MCF 10A (cell line): ENCODE measurements at regions not wholly inside any gene's neighbourhood (a gene's known extent, or its start where the extent isn't known, plus 50 kb on each side); places are given as distances from the start of the nearest gene placed in this dataset.
A peak's percentile ranks its signal among the peaks of the same experiment; 100 is the strongest.
"Not testable (repeated sequence)": the region's sequence is repeated elsewhere in the genome, so short reads cannot be mapped to it uniquely, and the experiment has no call there.

Experiments
- BruUV-seq: library from RNA; stranded (reverse); fragments of 400-500 nt; replicated peaks from 2 replicates; lab custom pipeline; 2021; lab: Mats Ljungman, UMichigan
- CTCF ChIA-PET: fragments of 300-600 bp; sonication (Branson Sonifier 250); formaldehyde crosslinking; extraction: SDS; loops from one replicate; lab custom pipeline; 2021; ENCODE audit warnings: antibody characterized with exemption, inconsistent platforms; lab: Yijun Ruan, JAX
- POLR2A ChIA-PET: fragments of 300-600, 350-650 bp; sonication (Branson Sonifier 250); formaldehyde crosslinking; extraction: SDS; loops from one replicate; lab custom pipeline; 2020; ENCODE audit warnings: antibody characterized with exemption, inconsistent platforms; lab: Yijun Ruan, JAX
- DNase-seq: peaks from one replicate; pipeline ENCODE4 v3.0.0-alpha.2; 2018; ENCODE audit not compliant: unreplicated experiment
- H3K27ac Mint-ChIP-seq: one replicate; pipeline ENCODE4 v1.8.0; 2022; ENCODE audit warnings: mild to moderate bottlenecking, low read depth, mixed read lengths; ENCODE audit not compliant: unreplicated experiment
- H3K27me3 Mint-ChIP-seq: one replicate; pipeline ENCODE4 v1.8.0; 2022; ENCODE audit warnings: mixed read lengths; ENCODE audit not compliant: insufficient read depth, unreplicated experiment
- H3K36me3 Mint-ChIP-seq: one replicate; pipeline ENCODE4 v1.8.0; 2022; ENCODE audit warnings: mild to moderate bottlenecking, moderate library complexity, mixed read lengths; ENCODE audit not compliant: insufficient read depth, unreplicated experiment
- H3K4me1 Mint-ChIP-seq: one replicate; pipeline ENCODE4 v1.8.0; 2022; ENCODE audit warnings: mixed read lengths; ENCODE audit not compliant: insufficient read depth, unreplicated experiment
- H3K4me3 Mint-ChIP-seq: one replicate; pipeline ENCODE4 v1.8.0; 2022; ENCODE audit warnings: mild to moderate bottlenecking, moderate library complexity, mixed read lengths; ENCODE audit not compliant: unreplicated experiment
- H3K9me3 Mint-ChIP-seq: one replicate; pipeline ENCODE4 v1.8.0; 2022; ENCODE audit warnings: mixed read lengths; ENCODE audit not compliant: unreplicated experiment
- intact Hi-C: fragments of 100-400 bp; cut with micrococcal nuclease; formaldehyde crosslinking; loops from 2 replicates; pipeline ENCODE4 v1.14.1; 2022
- TF ChIP-seq, protein P1 (sequence below): fragments of 200-600 bp; IDR thresholded peaks from one replicate; pipeline ENCODE4 v1.8.0; 2022; ENCODE audit warnings: antibody characterized with exemption, mild to moderate bottlenecking; ENCODE audit not compliant: unreplicated experiment

DNA sequence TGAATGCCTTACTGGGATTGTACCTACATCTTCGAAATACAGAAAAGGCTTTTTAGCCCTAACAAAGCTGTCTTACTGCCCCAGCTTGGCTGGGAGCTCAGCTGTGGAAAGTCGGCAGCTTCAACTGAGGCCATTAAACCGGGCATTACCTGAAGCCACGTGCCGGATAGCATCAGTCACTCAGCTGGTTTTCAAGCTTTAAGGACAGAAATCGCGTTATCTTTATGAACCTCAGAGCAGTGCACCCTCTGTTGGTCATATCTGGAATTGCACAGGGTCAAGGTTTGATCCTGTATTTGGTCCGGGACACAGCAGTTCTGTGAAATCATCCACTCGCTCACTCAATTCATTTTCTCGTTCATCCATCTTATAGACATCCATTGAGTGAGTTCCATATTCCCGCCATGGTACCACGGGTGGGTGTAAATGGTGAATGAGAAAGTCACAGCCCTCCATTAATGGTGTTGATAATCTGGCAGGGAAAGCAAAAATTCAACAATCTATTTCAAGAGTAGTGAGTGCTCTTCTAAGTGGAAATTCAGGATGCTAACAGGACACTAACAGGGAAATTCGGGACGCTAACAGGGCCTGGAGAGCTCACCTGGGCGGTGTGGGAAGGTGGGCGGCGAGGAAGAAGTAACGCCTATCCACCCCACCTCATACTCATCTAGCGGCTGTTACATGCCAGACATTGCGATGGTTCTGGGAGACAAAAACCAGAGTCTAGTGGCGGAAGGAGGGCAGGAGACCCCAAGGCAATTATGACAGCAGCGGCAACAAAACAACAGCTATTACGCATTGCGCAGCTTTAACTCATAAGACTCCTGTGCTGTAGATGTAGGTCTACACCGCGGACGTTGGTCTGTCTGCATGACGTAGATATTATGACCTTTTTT lies 60.6 kb upstream of the TCL1A start:
- Mint-ChIP-seq H3K4me3 (no peak overlapping the region), H3K36me3 (no peaks in the 10 kb centered on the region), H3K9me3 (no peaks in the 10 kb centered on the region), H3K27me3 (peaks cover 35% of the 10 kb centered on the region), H3K27ac (no peak overlapping the region), H3K4me1 (peaks cover 5% of the 10 kb centered on the region)
- ChIA-PET CTCF (interaction anchor here (0.6 to 3.9 kb wide), 49 partner anchors 9 to 1530 kb away, joined by 3 to 36 read pairs (median 4); no protein-coding TSS in a partner anchor), POLR2A (interaction anchor here (0.6 kb wide), 2 partner anchors 161 to 641 kb away, joined by 3 to 4 read pairs; no protein-coding TSS in a partner anchor)
- intact Hi-C loops = loop anchor here (1.0 kb wide), 3 partner anchors 165 to 220 kb away; no protein-coding TSS in a partner anchor
- DNase-seq = peak; percentile 65
- TF ChIP-seq, protein P1, sequence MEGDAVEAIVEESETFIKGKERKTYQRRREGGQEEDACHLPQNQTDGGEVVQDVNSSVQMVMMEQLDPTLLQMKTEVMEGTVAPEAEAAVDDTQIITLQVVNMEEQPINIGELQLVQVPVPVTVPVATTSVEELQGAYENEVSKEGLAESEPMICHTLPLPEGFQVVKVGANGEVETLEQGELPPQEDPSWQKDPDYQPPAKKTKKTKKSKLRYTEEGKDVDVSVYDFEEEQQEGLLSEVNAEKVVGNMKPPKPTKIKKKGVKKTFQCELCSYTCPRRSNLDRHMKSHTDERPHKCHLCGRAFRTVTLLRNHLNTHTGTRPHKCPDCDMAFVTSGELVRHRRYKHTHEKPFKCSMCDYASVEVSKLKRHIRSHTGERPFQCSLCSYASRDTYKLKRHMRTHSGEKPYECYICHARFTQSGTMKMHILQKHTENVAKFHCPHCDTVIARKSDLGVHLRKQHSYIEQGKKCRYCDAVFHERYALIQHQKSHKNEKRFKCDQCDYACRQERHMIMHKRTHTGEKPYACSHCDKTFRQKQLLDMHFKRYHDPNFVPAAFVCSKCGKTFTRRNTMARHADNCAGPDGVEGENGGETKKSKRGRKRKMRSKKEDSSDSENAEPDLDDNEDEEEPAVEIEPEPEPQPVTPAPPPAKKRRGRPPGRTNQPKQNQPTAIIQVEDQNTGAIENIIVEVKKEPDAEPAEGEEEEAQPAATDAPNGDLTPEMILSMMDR = peak; percentile 85
- BruUV-seq = no TSS peak

DNA sequence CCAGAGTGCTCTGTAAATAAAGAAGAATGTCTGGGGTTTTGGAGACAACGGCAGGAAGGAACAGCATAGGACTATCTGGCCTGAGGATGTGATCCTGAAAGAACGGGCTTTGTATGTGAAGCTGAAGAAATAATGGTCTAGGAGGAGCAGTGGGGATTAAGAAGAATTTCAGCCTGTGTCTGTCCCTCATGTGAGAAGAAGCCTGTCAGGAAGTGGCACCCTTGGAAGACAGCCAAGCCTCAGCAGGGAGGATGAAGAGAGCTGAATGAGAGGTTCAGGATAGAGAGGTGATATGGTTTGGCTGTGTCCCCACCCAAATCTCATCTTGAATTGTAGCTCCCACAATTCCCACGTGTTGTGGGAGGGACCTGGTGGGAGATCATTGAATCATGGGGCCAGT lies 56.9 kb upstream of the TCL1A start:
- Mint-ChIP-seq H3K4me3 (no peak overlapping the region), H3K27ac (no peak overlapping the region), H3K36me3 (no peaks in the 10 kb centered on the region), H3K27me3 (peaks cover 66% of the 10 kb centered on the region), H3K9me3 (no peaks in the 10 kb centered on the region), H3K4me1 (peaks cover 5% of the 10 kb centered on the region)
- no TSS peak for BruUV-seq
- DNase-seq = peak; percentile 42
- TF ChIP-seq, protein P1 = no peak
- ChIA-PET CTCF (interaction anchor here (0.6 to 1.9 kb wide), 3 partner anchors 160 to 676 kb away, joined by 3 to 7 read pairs (median 3); no protein-coding TSS in a partner anchor), POLR2A (no interaction called here)
- intact Hi-C loops = no loop called here

DNA sequence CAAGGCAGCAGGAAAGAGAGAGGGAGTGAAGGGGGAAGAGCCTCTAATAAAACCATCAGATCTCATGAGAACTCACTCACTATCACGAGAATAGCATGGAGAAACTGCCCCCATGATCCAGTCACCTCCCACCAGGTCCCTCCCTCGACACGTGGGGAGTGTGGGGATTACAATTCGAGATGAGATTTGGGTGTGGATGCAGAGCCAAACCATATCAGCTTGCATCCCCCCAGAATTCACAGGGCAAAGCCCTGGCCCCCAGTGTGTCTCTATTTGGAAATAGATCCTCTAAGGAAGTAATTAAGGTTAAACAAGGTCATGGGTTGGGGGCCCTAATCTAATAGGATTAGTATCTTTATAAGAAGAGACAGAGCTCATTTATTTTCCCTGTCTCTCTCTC lies 56.1 kb upstream of the TCL1A start:
- ChIA-PET POLR2A (no interaction called here), CTCF (interaction anchor here (1.5 kb wide), 1 partner anchor 10 kb away, joined by 3 read pairs; no protein-coding TSS in a partner anchor)
- peaks cover 5% of the 10 kb centered on the region for H3K4me1 Mint-ChIP-seq
- H3K9me3 Mint-ChIP-seq = no peaks in the 10 kb centered on the region
- DNase-seq = no peak
- H3K27me3 Mint-ChIP-seq = peaks cover 66% of the 10 kb centered on the region
- TF ChIP-seq, protein P1 = no peak
- no TSS peak for BruUV-seq
- intact Hi-C loops = no loop called here
- no peak overlapping the region for H3K27ac Mint-ChIP-seq
- H3K4me3 Mint-ChIP-seq = no peak overlapping the region
- H3K36me3 Mint-ChIP-seq = no peaks in the 10 kb centered on the region

DNA sequence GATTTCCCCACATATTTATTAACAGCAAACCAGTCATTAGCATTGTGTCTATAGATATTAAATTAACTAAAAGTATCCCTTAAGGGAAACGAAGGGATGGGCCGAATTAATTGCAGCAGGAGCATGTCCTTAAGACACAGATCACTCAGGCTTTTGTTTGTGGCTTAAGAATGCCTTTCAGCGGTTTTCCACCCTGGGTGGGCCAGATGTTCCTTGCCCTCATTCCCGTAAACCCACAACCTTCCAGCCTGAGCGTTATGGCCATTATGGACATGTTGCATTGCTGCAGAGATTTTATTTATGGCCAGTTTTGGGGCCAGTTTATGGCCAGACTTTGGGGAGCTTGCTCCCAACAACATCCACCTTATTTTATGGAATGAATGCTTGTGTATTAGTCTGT lies 55.5 kb upstream of the TCL1A start:
- CTCF ChIA-PET = interaction anchor here (0.6 to 1.5 kb wide), 2 partner anchors 9 to 702 kb away, joined by 3 read pairs; no protein-coding TSS in a partner anchor
- H3K4me1 Mint-ChIP-seq, H3K36me3 Mint-ChIP-seq, H3K27ac Mint-ChIP-seq, H3K9me3 Mint-ChIP-seq, BruUV-seq, POLR2A ChIA-PET, DNase-seq, H3K4me3 Mint-ChIP-seq, intact Hi-C loops: not testable (repeated sequence)
- H3K27me3 Mint-ChIP-seq = peaks cover 66% of the 10 kb centered on the region
